ENCODE measurements at regions not wholly inside any gene's neighbourhood (a gene's known extent, or its start where the extent isn't known, plus 50 kb on each side); places are given as distances from the start of the nearest gene placed in this dataset.

DNA sequence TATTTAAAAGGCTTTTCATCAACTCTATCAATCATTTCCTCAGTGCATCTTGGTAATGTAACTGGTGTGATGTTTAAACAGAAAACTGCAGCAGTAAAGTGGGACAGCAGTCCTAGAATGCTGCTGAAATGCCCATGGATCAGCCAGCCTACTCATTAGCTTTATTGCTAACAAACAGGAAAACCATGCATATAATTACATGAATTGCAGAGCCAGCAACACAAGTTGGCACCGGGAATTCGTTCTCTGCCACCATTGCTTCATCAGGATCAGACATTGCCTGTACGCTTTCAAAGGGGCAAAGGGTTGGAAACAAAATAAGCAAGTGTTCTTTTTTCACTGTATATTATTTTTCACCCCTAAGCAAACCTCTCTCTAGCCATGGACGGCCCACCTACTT, 276.2 kb upstream of the LRRC7 start:
- TF ChIP-seq, protein P1, sequence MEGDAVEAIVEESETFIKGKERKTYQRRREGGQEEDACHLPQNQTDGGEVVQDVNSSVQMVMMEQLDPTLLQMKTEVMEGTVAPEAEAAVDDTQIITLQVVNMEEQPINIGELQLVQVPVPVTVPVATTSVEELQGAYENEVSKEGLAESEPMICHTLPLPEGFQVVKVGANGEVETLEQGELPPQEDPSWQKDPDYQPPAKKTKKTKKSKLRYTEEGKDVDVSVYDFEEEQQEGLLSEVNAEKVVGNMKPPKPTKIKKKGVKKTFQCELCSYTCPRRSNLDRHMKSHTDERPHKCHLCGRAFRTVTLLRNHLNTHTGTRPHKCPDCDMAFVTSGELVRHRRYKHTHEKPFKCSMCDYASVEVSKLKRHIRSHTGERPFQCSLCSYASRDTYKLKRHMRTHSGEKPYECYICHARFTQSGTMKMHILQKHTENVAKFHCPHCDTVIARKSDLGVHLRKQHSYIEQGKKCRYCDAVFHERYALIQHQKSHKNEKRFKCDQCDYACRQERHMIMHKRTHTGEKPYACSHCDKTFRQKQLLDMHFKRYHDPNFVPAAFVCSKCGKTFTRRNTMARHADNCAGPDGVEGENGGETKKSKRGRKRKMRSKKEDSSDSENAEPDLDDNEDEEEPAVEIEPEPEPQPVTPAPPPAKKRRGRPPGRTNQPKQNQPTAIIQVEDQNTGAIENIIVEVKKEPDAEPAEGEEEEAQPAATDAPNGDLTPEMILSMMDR (conservative IDR thresholded peaks at IDR 0.05; ENCODE audit: low read depth) = no peak
- H3K27ac ChIP-seq = no peak overlapping the region
- POLR2A ChIA-PET (ENCODE audit: low non-redundant PET) = no interaction called here
- CTCF ChIA-PET = no interaction called here
- DNase-seq (ENCODE audit: low spot score) = no peak

DNA sequence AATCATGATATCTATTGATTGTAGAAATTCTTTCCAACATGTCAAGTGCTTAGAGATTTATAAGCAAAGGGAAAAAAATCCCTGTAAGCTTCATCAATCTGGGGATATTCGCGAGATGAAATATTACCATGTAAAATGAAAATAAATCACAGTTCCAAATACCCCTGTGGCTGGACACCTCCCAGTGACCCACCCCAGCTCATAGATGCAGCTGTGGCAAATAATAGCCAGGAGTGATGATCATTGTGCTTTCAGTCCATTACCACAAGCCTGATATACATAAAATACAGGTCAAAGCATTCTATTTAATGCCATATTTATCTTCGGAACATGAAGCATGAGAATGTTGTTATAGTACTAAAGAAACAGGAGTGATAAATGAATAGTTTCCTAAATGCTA, 274.9 kb upstream of the LRRC7 start:
- no peak for DNase-seq (ENCODE audit: low spot score)
- H3K27ac ChIP-seq = no peak overlapping the region
- CTCF ChIA-PET = interaction anchor here (0.6 kb wide), 2 partner anchors 251 to 1215 kb away, joined by 4 to 5 read pairs; no protein-coding TSS in a partner anchor
- POLR2A ChIA-PET (ENCODE audit: low non-redundant PET) = no interaction called here
- TF ChIP-seq, protein P1 (conservative IDR thresholded peaks at IDR 0.05; ENCODE audit: low read depth) = no peak

DNA sequence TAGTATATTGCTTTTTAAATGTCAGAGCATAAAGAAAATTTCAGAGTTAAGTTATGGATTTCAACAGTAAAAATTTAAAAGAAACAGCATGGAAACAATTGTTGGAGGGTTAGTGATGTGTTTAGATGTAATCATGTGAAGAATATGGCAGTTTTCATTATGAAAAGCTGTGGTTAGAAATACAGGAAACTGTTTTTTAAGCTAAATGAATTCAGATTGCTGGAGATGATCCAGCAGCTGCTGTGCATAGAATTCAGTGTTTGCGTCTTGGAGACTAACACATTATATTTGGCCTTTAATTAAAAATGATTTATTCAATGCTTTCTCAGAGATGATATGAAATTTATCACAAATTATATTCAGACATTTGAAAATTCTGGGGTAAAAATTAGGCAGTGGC, 273.6 kb upstream of the LRRC7 start:
- CTCF ChIA-PET = no interaction called here
- no peak for DNase-seq (ENCODE audit: low spot score)
- POLR2A ChIA-PET (ENCODE audit: low non-redundant PET) = no interaction called here
- H3K27ac ChIP-seq = no peak overlapping the region
- TF ChIP-seq, protein P1 (conservative IDR thresholded peaks at IDR 0.05; ENCODE audit: low read depth) = no peak

DNA sequence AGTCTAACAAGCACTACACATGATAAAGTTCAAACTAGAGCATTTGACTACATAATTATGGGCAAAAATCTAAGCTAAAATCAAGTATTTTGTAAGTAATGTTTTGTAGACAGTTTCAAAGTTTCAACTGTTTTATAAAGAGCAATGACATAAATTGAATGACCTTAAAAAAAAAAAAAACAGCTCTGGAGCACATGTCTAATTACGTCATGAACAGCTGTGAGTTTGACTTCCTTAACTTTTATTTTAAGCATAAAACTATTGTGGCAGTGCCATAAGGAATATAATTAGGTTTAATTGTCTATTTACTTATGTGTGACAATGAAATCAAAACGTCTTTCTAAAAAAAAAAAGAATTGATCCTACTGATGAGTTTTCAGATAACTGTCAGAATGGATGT, 272.5 kb upstream of the LRRC7 start:
- ChIA-PET CTCF (no interaction called here), POLR2A (ENCODE audit: low non-redundant PET) (no interaction called here)
- no peak for DNase-seq (ENCODE audit: low spot score)
- H3K27ac ChIP-seq = no peak overlapping the region
- TF ChIP-seq, protein P1 (conservative IDR thresholded peaks at IDR 0.05; ENCODE audit: low read depth) = no peak

DNA sequence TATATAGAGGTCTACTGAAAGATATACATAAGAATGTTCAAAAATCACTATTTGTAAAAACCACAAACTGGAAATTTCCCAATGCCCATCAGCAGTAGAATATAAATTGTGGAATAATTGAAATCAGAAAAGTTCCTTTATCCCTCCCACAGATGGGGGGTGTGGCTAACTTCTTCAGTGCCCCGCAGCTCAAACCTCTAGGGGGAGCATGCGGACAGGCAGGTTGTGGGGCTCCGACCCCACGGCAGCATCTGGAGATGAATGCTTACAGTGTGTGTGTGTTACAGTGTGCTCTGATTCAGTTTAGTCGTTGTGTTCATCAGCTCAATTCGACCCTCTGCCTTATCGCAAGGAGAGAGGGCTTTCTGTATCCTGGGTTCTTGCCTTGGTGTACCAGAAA, 262.1 kb upstream of the LRRC7 start:
- POLR2A ChIA-PET (ENCODE audit: low non-redundant PET) = no interaction called here
- H3K27ac ChIP-seq = no peak overlapping the region
- TF ChIP-seq, protein P1 (conservative IDR thresholded peaks at IDR 0.05; ENCODE audit: low read depth) = no peak
- CTCF ChIA-PET = no interaction called here
- no peak for DNase-seq (ENCODE audit: low spot score)

DNA sequence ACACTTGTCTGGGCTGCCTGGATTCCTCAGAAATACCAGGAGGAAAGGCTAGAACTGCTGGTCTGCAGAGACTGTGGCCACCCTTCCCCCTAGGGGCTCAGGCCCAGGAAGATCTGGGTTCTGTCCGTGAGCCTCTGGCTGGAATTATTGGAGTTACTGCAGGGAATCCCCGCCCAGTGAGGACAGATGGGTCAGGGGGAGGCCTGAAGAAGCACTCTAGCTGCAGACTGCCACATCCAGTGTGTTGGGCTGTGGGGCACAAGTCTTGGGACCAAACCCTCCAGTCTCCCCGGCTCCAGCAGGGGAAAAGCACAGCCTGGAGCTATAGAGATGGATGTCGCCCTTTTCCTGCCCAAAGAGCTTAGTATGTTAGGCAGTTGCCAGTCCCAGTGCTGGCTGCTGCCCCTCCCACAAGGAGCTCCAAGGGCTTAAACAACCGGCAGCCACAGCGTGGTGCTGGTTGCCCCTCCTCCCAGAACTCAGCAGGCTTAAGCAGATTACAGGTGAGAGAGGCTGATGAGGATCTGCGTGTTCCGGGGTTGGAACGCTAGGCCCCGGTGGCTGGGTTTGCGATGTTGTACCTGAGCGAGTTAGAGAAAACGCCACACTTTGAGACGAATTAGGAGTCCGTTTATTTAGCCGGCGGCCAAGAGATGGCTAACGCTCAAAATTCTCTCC, 255.5 kb upstream of the LRRC7 start:
- no peak for DNase-seq (ENCODE audit: low spot score)
- TF ChIP-seq, protein P1 (conservative IDR thresholded peaks at IDR 0.05; ENCODE audit: low read depth) = no peak
- POLR2A ChIA-PET (ENCODE audit: low non-redundant PET) = no interaction called here
- H3K27ac ChIP-seq = no peak overlapping the region
- CTCF ChIA-PET = no interaction called here

Measured in RWPE1 (cell line).